ENCODE measurements at regions not wholly inside any gene's neighbourhood (a gene's known extent, or its start where the extent isn't known, plus 50 kb on each side); places are given as distances from the start of the nearest gene placed in this dataset.

DNA sequence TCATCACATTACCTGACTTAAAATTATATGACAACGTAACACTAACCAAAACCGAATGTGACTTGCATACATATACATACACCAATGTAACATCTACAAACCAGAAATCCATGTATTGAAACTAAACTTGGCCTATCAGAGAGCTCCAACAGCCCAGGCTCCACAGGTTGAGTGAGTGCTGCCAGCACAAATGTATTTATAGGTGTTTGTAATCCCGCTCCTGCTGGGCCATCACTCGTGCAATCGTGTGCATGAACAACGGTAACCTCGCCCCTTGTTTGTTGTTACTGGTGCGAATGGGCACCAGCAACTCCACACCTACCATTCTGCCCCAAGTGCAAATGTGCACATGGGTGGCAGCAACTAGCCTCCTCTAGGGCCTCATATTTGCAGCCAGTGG lies 165.7 kb upstream of the XIST start:
- H3K27ac ChIP-seq, result no peak overlapping the region
- no peaks in the 10 kb centered on the region for H3K4me1 ChIP-seq
- no peak overlapping the region for H3K4me3 ChIP-seq
- no peaks in the 10 kb centered on the region for H3K36me3 ChIP-seq
- TF ChIP-seq, protein P1, sequence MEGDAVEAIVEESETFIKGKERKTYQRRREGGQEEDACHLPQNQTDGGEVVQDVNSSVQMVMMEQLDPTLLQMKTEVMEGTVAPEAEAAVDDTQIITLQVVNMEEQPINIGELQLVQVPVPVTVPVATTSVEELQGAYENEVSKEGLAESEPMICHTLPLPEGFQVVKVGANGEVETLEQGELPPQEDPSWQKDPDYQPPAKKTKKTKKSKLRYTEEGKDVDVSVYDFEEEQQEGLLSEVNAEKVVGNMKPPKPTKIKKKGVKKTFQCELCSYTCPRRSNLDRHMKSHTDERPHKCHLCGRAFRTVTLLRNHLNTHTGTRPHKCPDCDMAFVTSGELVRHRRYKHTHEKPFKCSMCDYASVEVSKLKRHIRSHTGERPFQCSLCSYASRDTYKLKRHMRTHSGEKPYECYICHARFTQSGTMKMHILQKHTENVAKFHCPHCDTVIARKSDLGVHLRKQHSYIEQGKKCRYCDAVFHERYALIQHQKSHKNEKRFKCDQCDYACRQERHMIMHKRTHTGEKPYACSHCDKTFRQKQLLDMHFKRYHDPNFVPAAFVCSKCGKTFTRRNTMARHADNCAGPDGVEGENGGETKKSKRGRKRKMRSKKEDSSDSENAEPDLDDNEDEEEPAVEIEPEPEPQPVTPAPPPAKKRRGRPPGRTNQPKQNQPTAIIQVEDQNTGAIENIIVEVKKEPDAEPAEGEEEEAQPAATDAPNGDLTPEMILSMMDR (IDR thresholded peaks at IDR 0.05), result no peak
- TF ChIP-seq POLR2A (IDR thresholded peaks at IDR 0.05), result no peak
- H3K27me3 ChIP-seq, result no peaks in the 10 kb centered on the region
- no peaks in the 10 kb centered on the region for H3K9me3 ChIP-seq
- DNase-seq, result no peak
- intact Hi-C loops (cut with DNase I; ENCODE audit: low total_unique reads), result no loop called here

DNA sequence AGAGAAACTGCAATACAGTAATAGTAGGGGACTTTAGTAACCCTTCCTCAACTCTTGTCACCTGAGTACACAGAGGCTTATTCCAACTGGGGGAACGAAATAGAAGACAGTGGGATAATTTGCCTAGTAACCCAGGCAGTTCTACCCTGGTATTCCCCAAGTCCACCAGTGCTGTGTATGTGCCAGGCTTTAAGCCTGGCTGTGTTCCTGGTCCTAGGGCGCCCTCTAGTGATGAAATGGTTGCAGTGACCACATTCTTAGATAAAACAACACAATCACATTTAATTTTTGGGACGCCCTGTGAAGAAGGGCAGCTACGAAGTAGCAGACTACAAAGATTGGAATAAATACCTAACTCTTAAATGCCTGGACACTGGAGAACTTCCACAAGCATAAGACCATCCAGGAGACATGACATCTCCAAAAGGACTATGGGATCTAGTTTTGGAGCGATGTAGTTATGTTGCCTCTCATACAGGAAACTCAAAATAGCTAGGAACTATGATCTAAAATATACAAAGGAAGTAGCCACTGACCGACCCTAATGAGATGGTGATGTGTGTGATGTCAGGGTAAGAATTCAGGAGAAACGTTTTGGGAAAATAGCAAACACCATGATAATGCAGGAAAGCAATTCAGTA lies 163.0 kb upstream of the XIST start:
- H3K27ac ChIP-seq, result no peak overlapping the region
- no peak overlapping the region for H3K4me3 ChIP-seq
- no peak for TF ChIP-seq POLR2A (IDR thresholded peaks at IDR 0.05)
- TF ChIP-seq, protein P1 (IDR thresholded peaks at IDR 0.05), result peak; percentile 55 to 76 (median 69)
- intact Hi-C loops (cut with DNase I; ENCODE audit: low total_unique reads), result no loop called here
- H3K4me1 ChIP-seq, result no peaks in the 10 kb centered on the region
- H3K36me3 ChIP-seq, result no peaks in the 10 kb centered on the region
- H3K9me3 ChIP-seq, result no peaks in the 10 kb centered on the region
- H3K27me3 ChIP-seq, result no peaks in the 10 kb centered on the region
- DNase-seq, result peak; percentile 32 to 53

DNA sequence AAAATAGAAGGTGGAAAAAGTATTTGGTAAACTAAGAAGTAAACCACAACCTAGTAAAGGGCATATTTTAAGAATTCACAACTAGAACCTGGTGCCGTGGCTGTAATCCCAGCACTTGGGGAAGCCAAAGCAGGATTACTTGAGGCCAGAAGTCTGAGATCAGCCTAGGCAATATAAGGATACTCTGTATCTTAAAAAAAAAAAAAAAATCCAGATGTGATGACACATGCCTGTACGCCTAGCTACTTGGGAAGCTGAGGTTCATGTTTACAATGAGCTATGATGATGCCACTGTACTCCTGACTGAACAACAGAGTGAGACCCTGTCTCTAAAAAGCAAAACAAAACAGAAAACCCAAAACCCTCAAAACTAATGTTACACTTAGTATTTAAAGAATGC lies 156.5 kb upstream of the XIST start:
- intact Hi-C loops (cut with DNase I; ENCODE audit: low total_unique reads), result no loop called here
- no peak overlapping the region for H3K4me3 ChIP-seq
- TF ChIP-seq, protein P1 (IDR thresholded peaks at IDR 0.05), result no peak
- no peak for TF ChIP-seq POLR2A (IDR thresholded peaks at IDR 0.05)

DNA sequence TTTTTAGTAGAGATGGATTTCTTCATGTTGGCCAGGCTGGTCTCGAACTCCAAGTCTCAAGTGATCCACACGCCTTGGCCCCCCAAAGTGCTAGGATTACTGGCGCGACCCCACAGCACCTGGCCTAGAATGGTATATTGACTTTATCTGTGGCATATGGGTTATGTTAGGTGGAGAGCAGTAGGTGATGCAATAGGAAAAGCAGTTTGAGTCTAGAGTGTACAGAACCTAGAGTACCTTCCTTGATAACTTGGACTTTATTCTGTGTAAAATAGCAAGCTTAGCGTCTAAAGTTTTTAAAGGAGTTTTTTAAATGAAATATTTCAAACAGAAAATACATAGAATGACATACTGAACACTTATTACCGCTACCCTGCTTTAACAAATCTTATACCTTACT lies 139.5 kb upstream of the XIST start:
- intact Hi-C loops (cut with DNase I; ENCODE audit: low total_unique reads), result no loop called here
- DNase-seq, result no peak
- H3K4me3 ChIP-seq, result no peak overlapping the region
- TF ChIP-seq, protein P1 (IDR thresholded peaks at IDR 0.05), result no peak
- TF ChIP-seq POLR2A (IDR thresholded peaks at IDR 0.05), result no peak
- no peaks in the 10 kb centered on the region for H3K27me3 ChIP-seq
- H3K36me3 ChIP-seq, result no peaks in the 10 kb centered on the region
- no peak overlapping the region for H3K27ac ChIP-seq
- no peaks in the 10 kb centered on the region for H3K4me1 ChIP-seq
- H3K9me3 ChIP-seq, result no peaks in the 10 kb centered on the region

More for the DNA sequence above, 156.5 kb upstream of the XIST start:
- no peaks in the 10 kb centered on the region for H3K9me3 ChIP-seq
- no peaks in the 10 kb centered on the region for H3K36me3 ChIP-seq
- no peak for DNase-seq
- no peaks in the 10 kb centered on the region for H3K27me3 ChIP-seq
- H3K4me1 ChIP-seq, result no peaks in the 10 kb centered on the region
- H3K27ac ChIP-seq, result no peak overlapping the region

DNA sequence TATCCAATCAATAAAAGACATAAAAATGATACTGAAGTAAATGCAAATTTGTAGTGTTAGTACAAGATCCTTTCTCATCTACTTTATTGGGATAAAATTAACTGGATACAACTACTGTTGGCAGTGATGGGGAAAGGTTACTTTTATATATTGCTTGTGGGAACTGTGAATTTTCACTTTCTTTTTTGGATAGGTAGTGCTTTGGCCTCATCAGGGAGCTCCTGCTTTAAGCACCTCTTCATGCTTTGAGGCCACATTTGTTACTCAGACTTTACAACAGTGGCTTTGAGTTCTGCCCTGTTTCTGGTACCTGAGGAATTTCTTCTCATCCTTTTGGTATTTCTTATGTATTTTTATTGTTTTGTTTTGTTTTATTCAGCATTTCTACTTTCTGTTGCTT lies 134.7 kb upstream of the XIST start:
- no peaks in the 10 kb centered on the region for H3K27me3 ChIP-seq
- H3K4me1 ChIP-seq, result no peaks in the 10 kb centered on the region
- no peaks in the 10 kb centered on the region for H3K36me3 ChIP-seq
- H3K4me3 ChIP-seq, result no peak overlapping the region
- no peaks in the 10 kb centered on the region for H3K9me3 ChIP-seq
- no peak for DNase-seq
- intact Hi-C loops (cut with DNase I; ENCODE audit: low total_unique reads), result no loop called here
- no peak for TF ChIP-seq POLR2A (IDR thresholded peaks at IDR 0.05)
- TF ChIP-seq, protein P1 (IDR thresholded peaks at IDR 0.05), result no peak
- no peak overlapping the region for H3K27ac ChIP-seq
